ENCODE measurements at regions not wholly inside any gene's neighbourhood (a gene's known extent, or its start where the extent isn't known, plus 50 kb on each side); places are given as distances from the start of the nearest gene placed in this dataset.

GRCh38 chr3:76047368-76047767 lies 262.0 kb upstream of the ZNF717 start:
- no peak for DNase-seq
- Mint-ChIP-seq H3K27ac (no peak overlapping the region), H3K9me3 (peaks cover 5% of the 10 kb centered on the region; the same call in 1 of the 2 replicates), H3K36me3 (ENCODE audit: low read depth) (no peaks in the 10 kb centered on the region), H3K4me3 (no peak overlapping the region), H3K4me1 (ENCODE audit: low read depth) (peaks cover 35% of the 10 kb centered on the region; the same call in 1 of the 2 replicates), H3K27me3 (ENCODE audit: insufficient read depth) (no peaks in the 10 kb centered on the region; the same call in 1 of the 2 replicates)
- TF ChIP-seq CTCF (IDR thresholded peaks at IDR 0.05), result no peak

- Mint-ChIP-seq H3K4me3 (no peak overlapping the region), H3K4me1 (ENCODE audit: low read depth) (peaks cover 13% of the 10 kb centered on the region; the same call in 1 of the 2 replicates), H3K36me3 (ENCODE audit: low read depth) (no peaks in the 10 kb centered on the region), H3K9me3 (peaks cover 6% of the 10 kb centered on the region; the same call in 1 of the 2 replicates), H3K27ac (no peak overlapping the region), H3K27me3 (ENCODE audit: insufficient read depth) (no peaks in the 10 kb centered on the region; the same call in 1 of the 2 replicates)
- TF ChIP-seq CTCF (IDR thresholded peaks at IDR 0.05), result no peak
- no peak for DNase-seq
Measured at GRCh38 chr3:76049776-76050175, 264.4 kb upstream of the ZNF717 start.

GRCh38 chr3:76051145-76051544 lies 265.8 kb upstream of the ZNF717 start:
- no peak for TF ChIP-seq CTCF (IDR thresholded peaks at IDR 0.05)
- no peak for DNase-seq
- no peak overlapping the region for H3K27ac Mint-ChIP-seq
- no peaks in the 10 kb centered on the region for H3K36me3 Mint-ChIP-seq (ENCODE audit: low read depth)
- no peak overlapping the region for H3K4me3 Mint-ChIP-seq
- H3K9me3 Mint-ChIP-seq, result peaks cover 13% of the 10 kb centered on the region; the same call in 1 of the 2 replicates
- peaks cover 6% of the 10 kb centered on the region; the same call in 1 of the 2 replicates for H3K4me1 Mint-ChIP-seq (ENCODE audit: low read depth)
- no peaks in the 10 kb centered on the region; the same call in 1 of the 2 replicates for H3K27me3 Mint-ChIP-seq (ENCODE audit: insufficient read depth)

- Mint-ChIP-seq H3K4me3 (no peak overlapping the region), H3K27ac (no peak overlapping the region)
- no peak for DNase-seq
Measured at GRCh38 chr3:76054404-76054803, 269.1 kb upstream of the ZNF717 start.

GRCh38 chr3:76061654-76062053 lies 276.3 kb upstream of the ZNF717 start:
- H3K36me3 Mint-ChIP-seq (ENCODE audit: low read depth), result no peaks in the 10 kb centered on the region

More at GRCh38 chr3:76054404-76054803, 269.1 kb upstream of the ZNF717 start:
- Mint-ChIP-seq H3K36me3 (ENCODE audit: low read depth) (no peaks in the 10 kb centered on the region), H3K27me3 (ENCODE audit: insufficient read depth) (no peaks in the 10 kb centered on the region), H3K4me1 (ENCODE audit: low read depth) (peaks cover 6% of the 10 kb centered on the region; the same call in 1 of the 2 replicates), H3K9me3 (peaks cover 8% of the 10 kb centered on the region; the same call in 1 of the 2 replicates)
- no peak for TF ChIP-seq CTCF (IDR thresholded peaks at IDR 0.05)

More at GRCh38 chr3:76061654-76062053, 276.3 kb upstream of the ZNF717 start:
- Mint-ChIP-seq H3K4me3 (no peak overlapping the region), H3K9me3 (no peaks in the 10 kb centered on the region), H3K27me3 (ENCODE audit: insufficient read depth) (no peaks in the 10 kb centered on the region), H3K4me1 (ENCODE audit: low read depth) (no peaks in the 10 kb centered on the region; the same call in 1 of the 2 replicates), H3K27ac (no peak overlapping the region)
- TF ChIP-seq CTCF (IDR thresholded peaks at IDR 0.05), result no peak
- DNase-seq, result no peak

All from HFFc6 (cell line).